DMS153 treated with DMSO at 0.1 percent for 48 hours (cell line): ENCODE measurements at regions not wholly inside any gene's neighbourhood (a gene's known extent, or its start where the extent isn't known, plus 50 kb on each side); places are given as distances from the start of the nearest gene placed in this dataset.

Source experiments
- DNase-seq: peaks from one replicate; lab custom pipeline; 2025; ENCODE audit not compliant: unreplicated experiment; lab: John Stamatoyannopoulos, UW

GRCh38 chr10:2951235-2951835, 116.0 kb upstream of the PFKP start:
- DNase-seq = no peak

- no peak for DNase-seq
These were observed 116.8 kb upstream of the PFKP start for GRCh38 chr10:2950546-2950945.

- no peak for DNase-seq
These were observed 117.4 kb upstream of the PFKP start for GRCh38 chr10:2949948-2950354.

GRCh38 chr10:2949221-2949947, 118.0 kb upstream of the PFKP start:
- DNase-seq = no peak

GRCh38 chr10:2948127-2948854, 119.1 kb upstream of the PFKP start:
- DNase-seq = no peak

- no peak for DNase-seq
These were observed 122.6 kb upstream of the PFKP start for GRCh38 chr10:2944788-2945187.

- no peak for DNase-seq
These were observed 123.3 kb upstream of the PFKP start for GRCh38 chr10:2943932-2944614.

GRCh38 chr10:2942938-2943337, 124.4 kb upstream of the PFKP start:
- DNase-seq = no peak

- no peak for DNase-seq
These were observed 128.5 kb upstream of the PFKP start for GRCh38 chr10:2938869-2939268.

- no peak for DNase-seq
These were observed 130.5 kb upstream of the PFKP start for GRCh38 chr10:2936816-2937215.

- DNase-seq = no peak
These were observed 131.5 kb upstream of the PFKP start for GRCh38 chr10:2935647-2936386.

- no peak for DNase-seq
These were observed 133.4 kb upstream of the PFKP start for GRCh38 chr10:2933924-2934323.

- DNase-seq = no peak
These were observed 133.8 kb upstream of the PFKP start for GRCh38 chr10:2933519-2933918.

- DNase-seq = no peak
These were observed 134.3 kb upstream of the PFKP start for GRCh38 chr10:2933071-2933470.

- no peak for DNase-seq
These were observed 137.7 kb upstream of the PFKP start for GRCh38 chr10:2929480-2930258.

- DNase-seq = peak; percentile 22
These were observed 139.1 kb upstream of the PFKP start for GRCh38 chr10:2927958-2928840.

- DNase-seq = no peak
These were observed 140.3 kb upstream of the PFKP start for GRCh38 chr10:2926918-2927660.

GRCh38 chr10:2925631-2926030, 141.7 kb upstream of the PFKP start:
- peak; percentile 21 for DNase-seq

GRCh38 chr10:2924431-2924830, 142.9 kb upstream of the PFKP start:
- DNase-seq = no peak
